ENCODE measurements at regions not wholly inside any gene's neighbourhood (a gene's known extent, or its start where the extent isn't known, plus 50 kb on each side); places are given as distances from the start of the nearest gene placed in this dataset.

DNA sequence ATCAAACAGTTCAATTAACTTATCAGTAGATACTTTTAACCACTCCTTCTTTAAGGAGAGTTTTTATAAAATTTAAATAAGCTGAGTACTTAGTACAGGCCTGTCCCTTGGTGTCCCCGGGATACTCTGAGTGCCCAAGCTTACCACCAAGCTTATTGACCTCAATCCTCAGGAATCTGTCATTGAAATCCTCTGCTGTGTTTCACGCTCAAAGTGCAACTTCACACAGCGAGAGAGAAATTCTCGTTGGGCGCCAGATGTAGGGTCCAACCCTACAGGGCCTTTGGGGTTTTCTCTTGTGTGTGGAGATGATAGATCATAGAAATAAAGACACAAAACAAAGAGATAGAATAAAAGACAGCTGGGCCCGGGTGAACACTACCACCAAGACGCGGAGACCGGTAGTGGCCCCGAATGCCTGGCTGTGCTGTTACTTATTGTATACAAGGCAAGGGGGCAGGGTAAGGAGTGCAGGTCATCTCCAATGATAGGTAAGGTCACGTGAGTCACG, 65.3 kb upstream of the ARL4D start:
- TF ChIP-seq CTCF (IDR thresholded peaks at IDR 0.05) (no peak), POLR2A (IDR thresholded peaks at IDR 0.05) (no peak)
